ENCODE measurements at regions not wholly inside any gene's neighbourhood (a gene's known extent, or its start where the extent isn't known, plus 50 kb on each side); places are given as distances from the start of the nearest gene placed in this dataset.

- Mint-ChIP-seq H3K9me3 (no peaks in the 10 kb centered on the region), H3K4me1 (no peaks in the 10 kb centered on the region), H3K4me3 (no peak overlapping the region), H3K27ac (no peak overlapping the region), H3K36me3 (ENCODE audit: low read depth) (no peaks in the 10 kb centered on the region), H3K27me3 (no peaks in the 10 kb centered on the region)
- ATAC-seq (replicated peaks) = no peak
These were observed 507.4 kb downstream of the TAFA4 start for GRCh38 chr3:68424796-68425460.

- no peak for ATAC-seq (replicated peaks)
- H3K27ac Mint-ChIP-seq = no peak overlapping the region
- H3K36me3 Mint-ChIP-seq (ENCODE audit: low read depth) = no peaks in the 10 kb centered on the region
- no peaks in the 10 kb centered on the region for H3K4me1 Mint-ChIP-seq
- no peak overlapping the region for H3K4me3 Mint-ChIP-seq
- H3K27me3 Mint-ChIP-seq = no peaks in the 10 kb centered on the region
- peaks cover 12% of the 10 kb centered on the region for H3K9me3 Mint-ChIP-seq
These were observed 523.7 kb downstream of the TAFA4 start for GRCh38 chr3:68408626-68409025.

GRCh38 chr3:68403741-68404140, 528.6 kb downstream of the TAFA4 start:
- Mint-ChIP-seq H3K36me3 (ENCODE audit: low read depth) (no peaks in the 10 kb centered on the region), H3K27ac (no peak overlapping the region), H3K27me3 (no peaks in the 10 kb centered on the region), H3K4me1 (no peaks in the 10 kb centered on the region), H3K4me3 (no peak overlapping the region), H3K9me3 (no peaks in the 10 kb centered on the region)
- ATAC-seq (replicated peaks) = no peak

GRCh38 chr3:68402235-68402918, 530.0 kb downstream of the TAFA4 start:
- no peaks in the 10 kb centered on the region for H3K4me1 Mint-ChIP-seq
- H3K27ac Mint-ChIP-seq = no peak overlapping the region
- H3K27me3 Mint-ChIP-seq = no peaks in the 10 kb centered on the region
- ATAC-seq (replicated peaks) = no peak
- no peak overlapping the region for H3K4me3 Mint-ChIP-seq
- H3K36me3 Mint-ChIP-seq (ENCODE audit: low read depth) = no peaks in the 10 kb centered on the region
- no peaks in the 10 kb centered on the region for H3K9me3 Mint-ChIP-seq

DNA sequence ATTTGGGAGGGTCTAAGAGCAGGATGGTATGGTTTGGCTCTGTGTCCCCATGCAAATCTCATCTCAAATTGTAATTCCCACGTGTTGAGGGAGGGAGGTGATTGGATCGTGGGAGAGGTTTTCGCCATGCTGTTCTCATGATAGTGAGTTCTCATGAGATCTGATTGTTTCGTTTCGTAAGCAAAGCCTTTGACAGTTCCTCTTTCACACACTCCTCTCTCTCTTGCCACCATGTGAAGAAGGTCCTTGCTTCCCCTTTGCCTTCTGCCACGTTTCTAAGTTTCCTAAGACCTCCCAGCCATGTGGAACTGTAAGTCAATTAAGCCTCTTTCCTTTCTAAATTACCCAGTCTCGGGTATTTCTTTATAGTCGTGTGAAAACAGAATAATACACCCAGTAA, 553.7 kb downstream of the TAFA4 start:
- no peaks in the 10 kb centered on the region for H3K27me3 Mint-ChIP-seq
- H3K4me1 Mint-ChIP-seq = peaks cover 4% of the 10 kb centered on the region
- peaks cover 12% of the 10 kb centered on the region for H3K36me3 Mint-ChIP-seq (ENCODE audit: low read depth)
- H3K4me3 Mint-ChIP-seq = no peak overlapping the region
- peaks cover 24% of the 10 kb centered on the region for H3K9me3 Mint-ChIP-seq
- no peak overlapping the region for H3K27ac Mint-ChIP-seq
- ATAC-seq (replicated peaks) = no peak

DNA sequence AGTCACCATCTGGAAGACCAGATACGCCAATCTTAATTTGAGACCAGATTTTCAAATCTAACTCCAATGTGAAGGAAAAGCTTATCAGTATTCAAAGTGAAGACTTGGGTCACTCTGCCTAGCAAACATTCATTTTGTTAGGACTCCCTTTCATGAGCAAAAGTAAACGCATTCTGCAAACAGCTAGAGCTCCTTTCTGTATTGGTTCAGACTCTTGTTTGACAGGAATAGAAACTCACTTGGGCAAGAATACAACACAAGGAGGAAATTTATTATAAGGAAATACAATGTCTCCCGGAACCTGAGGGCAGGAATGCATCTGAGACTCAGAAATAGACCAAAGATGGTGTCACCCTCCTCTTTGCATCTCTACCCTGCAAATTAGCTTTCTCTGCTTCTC, 558.6 kb downstream of the TAFA4 start:
- Mint-ChIP-seq H3K4me3 (no peak overlapping the region), H3K9me3 (peaks cover 17% of the 10 kb centered on the region), H3K27me3 (no peaks in the 10 kb centered on the region), H3K4me1 (no peaks in the 10 kb centered on the region), H3K27ac (no peak overlapping the region), H3K36me3 (ENCODE audit: low read depth) (peaks cover 5% of the 10 kb centered on the region)
- no peak for ATAC-seq (replicated peaks)

- H3K4me3 Mint-ChIP-seq = no peak overlapping the region
- H3K27me3 Mint-ChIP-seq = no peaks in the 10 kb centered on the region
- ATAC-seq (replicated peaks) = no peak
- no peaks in the 10 kb centered on the region for H3K36me3 Mint-ChIP-seq (ENCODE audit: low read depth)
- peaks cover 3% of the 10 kb centered on the region for H3K9me3 Mint-ChIP-seq
- no peaks in the 10 kb centered on the region for H3K4me1 Mint-ChIP-seq
- no peak overlapping the region for H3K27ac Mint-ChIP-seq
These were observed 568.6 kb downstream of the TAFA4 start for GRCh38 chr3:68363796-68364195.

GRCh38 chr3:68360492-68360891, 571.9 kb downstream of the TAFA4 start:
- H3K9me3 Mint-ChIP-seq = peaks cover 2% of the 10 kb centered on the region
- no peak for ATAC-seq (replicated peaks)
- H3K4me3 Mint-ChIP-seq = no peak overlapping the region
- no peaks in the 10 kb centered on the region for H3K27me3 Mint-ChIP-seq
- no peaks in the 10 kb centered on the region for H3K36me3 Mint-ChIP-seq (ENCODE audit: low read depth)
- H3K4me1 Mint-ChIP-seq = no peaks in the 10 kb centered on the region
- H3K27ac Mint-ChIP-seq = no peak overlapping the region

DNA sequence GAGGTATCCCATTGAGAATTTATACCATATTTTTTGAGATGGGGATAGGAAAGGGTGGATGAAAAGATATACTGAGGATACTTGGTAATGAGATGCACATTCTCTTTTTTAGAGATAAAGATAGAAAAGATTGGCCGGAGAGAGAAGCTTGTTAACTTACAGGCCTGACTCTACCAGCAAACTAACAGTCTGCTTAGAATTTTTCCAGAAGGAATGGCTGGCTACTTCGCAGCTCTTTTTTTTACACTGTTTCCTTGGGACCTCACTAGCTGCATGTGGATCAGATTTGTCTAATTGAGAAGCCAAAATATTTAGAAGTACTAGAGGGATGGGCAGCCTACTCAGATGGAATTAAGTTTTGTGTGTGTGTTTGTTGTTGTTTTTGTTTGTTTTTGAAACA, 586.6 kb downstream of the TAFA4 start:
- H3K9me3 Mint-ChIP-seq = peaks cover 3% of the 10 kb centered on the region
- ATAC-seq (replicated peaks) = no peak
- no peak overlapping the region for H3K27ac Mint-ChIP-seq
- no peak overlapping the region for H3K4me3 Mint-ChIP-seq
- no peaks in the 10 kb centered on the region for H3K27me3 Mint-ChIP-seq
- H3K4me1 Mint-ChIP-seq = no peaks in the 10 kb centered on the region
- no peaks in the 10 kb centered on the region for H3K36me3 Mint-ChIP-seq (ENCODE audit: low read depth)

GRCh38 chr3:68342426-68342825, 589.9 kb downstream of the TAFA4 start:
- no peak overlapping the region for H3K4me3 Mint-ChIP-seq
- no peak for ATAC-seq (replicated peaks)
- peaks cover 6% of the 10 kb centered on the region for H3K9me3 Mint-ChIP-seq
- H3K4me1 Mint-ChIP-seq = no peaks in the 10 kb centered on the region
- no peak overlapping the region for H3K27ac Mint-ChIP-seq
- H3K27me3 Mint-ChIP-seq = no peaks in the 10 kb centered on the region
- no peaks in the 10 kb centered on the region for H3K36me3 Mint-ChIP-seq (ENCODE audit: low read depth)

GRCh38 chr3:68336042-68336441, 596.3 kb downstream of the TAFA4 start:
- Mint-ChIP-seq H3K4me1 (no peaks in the 10 kb centered on the region), H3K27me3 (no peaks in the 10 kb centered on the region), H3K4me3 (no peak overlapping the region), H3K36me3 (ENCODE audit: low read depth) (no peaks in the 10 kb centered on the region), H3K27ac (no peak overlapping the region), H3K9me3 (peaks cover 5% of the 10 kb centered on the region)
- ATAC-seq (replicated peaks) = no peak

GRCh38 chr3:68334367-68334986, 597.9 kb downstream of the TAFA4 start:
- H3K4me1 Mint-ChIP-seq = no peaks in the 10 kb centered on the region
- peaks cover 3% of the 10 kb centered on the region for H3K9me3 Mint-ChIP-seq
- H3K36me3 Mint-ChIP-seq (ENCODE audit: low read depth) = no peaks in the 10 kb centered on the region
- no peaks in the 10 kb centered on the region for H3K27me3 Mint-ChIP-seq
- no peak for ATAC-seq (replicated peaks)
- H3K4me3 Mint-ChIP-seq = no peak overlapping the region
- no peak overlapping the region for H3K27ac Mint-ChIP-seq

DNA sequence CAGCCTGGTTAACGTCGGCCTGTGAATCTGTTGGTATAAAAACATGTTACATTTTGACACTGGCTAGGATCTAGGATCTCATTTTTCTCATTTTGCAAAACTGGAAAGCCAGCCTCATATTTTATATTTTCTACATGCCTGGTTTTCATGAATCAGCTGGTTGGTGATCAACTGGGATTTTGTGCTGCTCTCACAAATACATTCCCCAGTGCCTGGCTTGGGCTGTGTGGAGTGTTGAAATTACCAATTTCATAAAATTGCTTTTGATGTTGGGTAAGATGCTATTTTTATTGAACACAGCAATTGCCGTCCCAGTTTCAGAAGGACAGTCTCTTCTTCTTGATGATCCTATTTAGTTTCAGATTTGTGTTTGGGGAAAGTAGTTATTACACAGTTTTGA, 604.3 kb downstream of the TAFA4 start:
- no peaks in the 10 kb centered on the region for H3K27me3 Mint-ChIP-seq
- peaks cover 3% of the 10 kb centered on the region for H3K9me3 Mint-ChIP-seq
- H3K36me3 Mint-ChIP-seq (ENCODE audit: low read depth) = no peaks in the 10 kb centered on the region
- no peak overlapping the region for H3K27ac Mint-ChIP-seq
- ATAC-seq (replicated peaks) = no peak
- no peaks in the 10 kb centered on the region for H3K4me1 Mint-ChIP-seq
- no peak overlapping the region for H3K4me3 Mint-ChIP-seq

DNA sequence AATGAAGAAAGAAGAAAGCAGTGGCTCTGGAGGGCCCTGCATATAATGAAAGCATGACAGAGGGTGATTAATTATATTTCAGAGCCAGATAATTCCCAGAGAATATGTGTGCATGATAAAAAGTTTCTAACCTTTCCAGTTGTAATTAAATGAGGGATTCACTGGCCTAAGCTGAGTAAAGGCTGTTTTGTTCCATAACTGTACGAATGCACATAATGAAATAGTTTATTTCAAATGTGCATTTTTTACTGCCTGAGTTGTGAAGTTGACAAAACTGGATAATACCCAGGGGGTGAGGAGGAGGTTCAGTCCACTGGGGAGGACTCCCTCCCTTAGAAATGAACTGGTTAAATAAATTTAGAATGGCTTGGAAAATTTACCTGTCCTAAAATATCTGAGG, 616.4 kb downstream of the TAFA4 start:
- no peak overlapping the region for H3K4me3 Mint-ChIP-seq

DNA sequence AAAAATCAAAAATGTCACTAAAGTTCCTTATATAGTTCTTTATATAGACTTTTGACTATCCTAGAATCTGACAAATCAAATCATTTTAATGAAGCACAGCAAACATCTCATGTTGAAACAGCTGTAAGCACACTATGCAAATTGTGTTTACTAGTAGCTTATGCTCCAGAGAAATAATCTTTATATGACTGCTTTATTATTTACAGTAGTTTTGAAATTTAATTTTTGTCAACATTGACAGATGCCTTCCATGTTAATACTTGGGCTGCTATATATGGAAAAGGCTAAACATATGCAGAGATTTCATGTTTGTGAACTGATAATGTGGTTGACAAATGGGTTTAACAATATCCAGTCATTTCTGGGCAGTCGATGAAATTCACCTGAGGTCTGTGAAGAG, 616.8 kb downstream of the TAFA4 start:
- Mint-ChIP-seq H3K4me3 (no peak overlapping the region), H3K27me3 (no peaks in the 10 kb centered on the region), H3K36me3 (ENCODE audit: low read depth) (no peaks in the 10 kb centered on the region), H3K9me3 (peaks cover 5% of the 10 kb centered on the region), H3K4me1 (no peaks in the 10 kb centered on the region), H3K27ac (no peak overlapping the region)
- ATAC-seq (replicated peaks) = no peak

More for the DNA sequence above, 616.4 kb downstream of the TAFA4 start:
- Mint-ChIP-seq H3K27ac (no peak overlapping the region), H3K9me3 (peaks cover 5% of the 10 kb centered on the region), H3K4me1 (no peaks in the 10 kb centered on the region), H3K36me3 (ENCODE audit: low read depth) (no peaks in the 10 kb centered on the region), H3K27me3 (no peaks in the 10 kb centered on the region)
- no peak for ATAC-seq (replicated peaks)

All from activated T-helper 17 cell treated with anti-CD3 and anti-CD28 coated beads, Interleukin-2, amount 50 U/mL, for 72 hours (primary cell).